B cell (primary cell): ENCODE measurements at regions not wholly inside any gene's neighbourhood (a gene's known extent, or its start where the extent isn't known, plus 50 kb on each side); places are given as distances from the start of the nearest gene placed in this dataset.

Experiments used
- ATAC-seq: fragments of 200-7000 bp; cut with Tn5 transposase; one replicate; pipeline ENCODE4 v1.10.0; 2021; ENCODE audit warnings: low read depth, mild to moderate bottlenecking, moderate number of reproducible peaks, moderate library complexity
- CTCF ChIA-PET: fragments of 350-600 bp; sonication (Branson Sonifier 250); formaldehyde crosslinking; loops from one replicate; lab custom pipeline; 2021; ENCODE audit warnings: antibody characterized with exemption, inconsistent platforms; lab: Charles Lee
- POLR2A ChIA-PET: fragments of 350-600 bp; sonication (Branson Sonifier 250); formaldehyde crosslinking; loops from one replicate; lab custom pipeline; 2021; ENCODE audit warnings: antibody characterized with exemption; lab: Charles Lee
- DNase-seq: peaks from one replicate; pipeline ENCODE4 v3.0.0; 2013
- H2AFZ ChIP-seq: 2 replicates; pipeline ENCODE4 v1.6.1; 2012; ENCODE audit warnings: mild to moderate bottlenecking, low read depth, low read length; ENCODE audit not compliant: insufficient read depth, poor library complexity, severe bottlenecking
- H3K27ac ChIP-seq, 2 donors: 1 replicate in 1 of 2; 2 replicates in 1 of 2; pipeline ENCODE4 v1.5.1; 2012 to 2013; ENCODE audit warnings: low read length in 2 of 2, mild to moderate bottlenecking in 2 of 2, moderate library complexity in 1 of 2
- H3K27me3 ChIP-seq, 4 experiments: fragments of 200-600 bp in 1 of 4; sonication (generic) in 1 of 4; replicated peaks in 1 of 4; 1 replicate in 2 of 4; 2 replicates in 2 of 4; pipeline versions ENCODE4 v1.6.1 to v1.7.0; 2013 to 2016; ENCODE audit warnings: low read length in 3 of 4, mild to moderate bottlenecking in 2 of 4, mixed read lengths in 1 of 4, moderate library complexity in 1 of 4; ENCODE audit not compliant: insufficient read depth in 4 of 4, control insufficient read depth in 3 of 4; ENCODE audit errors: control extremely low read depth in 1 of 4
- H3K36me3 ChIP-seq, 2 experiments: replicated peaks in 1 of 2; 1 replicate in 1 of 2; 2 replicates in 1 of 2; pipeline versions ENCODE4 v1.6.1 to v1.7.1; 2013; ENCODE audit warnings: low read length in 1 of 2; ENCODE audit not compliant: insufficient read depth in 2 of 2, control insufficient read depth in 1 of 2; ENCODE audit errors: control extremely low read depth in 1 of 2, extremely low read depth in 1 of 2
- H3K4me1 ChIP-seq, 2 donors: fragments of 200-600 bp in 1 of 2; sonication (generic) in 1 of 2; 1 replicate in 1 of 2; 2 replicates in 1 of 2; pipeline versions ENCODE4 v1.5.1 to v1.6.1; 2013 to 2017; ENCODE audit warnings: low read length in 2 of 2; ENCODE audit not compliant: control insufficient read depth in 2 of 2, insufficient read depth in 2 of 2
- H3K4me2 ChIP-seq: replicated peaks from 2 replicates; pipeline ENCODE3; 2012; ENCODE audit warnings: mild to moderate bottlenecking, low read depth, low read length; ENCODE audit not compliant: poor library complexity, severe bottlenecking
- H3K4me3 ChIP-seq, 5 experiments: fragments of 200-600 bp in 1 of 5; sonication (generic) in 1 of 5; 1 replicate in 3 of 5; 2 replicates in 2 of 5; pipeline versions ENCODE4 v1.5.1 to v1.7.0; 2011 to 2016; ENCODE audit warnings: low read length in 4 of 5, mild to moderate bottlenecking in 4 of 5, low read depth in 2 of 5, control low read depth in 1 of 5, moderate library complexity in 1 of 5; ENCODE audit not compliant: insufficient read depth in 1 of 5; ENCODE audit errors: control extremely low read depth in 1 of 5, extremely low read depth in 1 of 5
- H3K79me2 ChIP-seq: fragments of 200-600 bp; sonication (generic); one replicate; pipeline ENCODE4 v1.6.0; 2016; ENCODE audit warnings: low read length; ENCODE audit not compliant: control insufficient read depth, insufficient read depth
- H3K9ac ChIP-seq: fragments of 200-600 bp; sonication (generic); 2 replicates; pipeline ENCODE4 v1.6.1; 2017; ENCODE audit warnings: mild to moderate bottlenecking, low read length, moderate library complexity
- H3K9me3 ChIP-seq, 3 donors: one replicate each; pipeline versions ENCODE4 v1.6.1 to v1.7.1; 2013; ENCODE audit warnings: low read length in 2 of 3; ENCODE audit not compliant: control insufficient read depth in 2 of 3, insufficient read depth in 1 of 3; ENCODE audit errors: control extremely low read depth in 1 of 3
- H4K20me1 ChIP-seq: 2 replicates; pipeline ENCODE4 v1.6.0; 2012; ENCODE audit warnings: mild to moderate bottlenecking, low read length; ENCODE audit not compliant: insufficient read depth, control insufficient read depth, poor library complexity, severe bottlenecking
- H3K27ac Mint-ChIP-seq: one replicate; pipeline ENCODE4 v1.8.0; 2021; ENCODE audit warnings: mixed read lengths
- H3K27me3 Mint-ChIP-seq: one replicate; pipeline ENCODE4 v1.8.0; 2021; ENCODE audit warnings: mixed read lengths
- H3K4me1 Mint-ChIP-seq: one replicate; pipeline ENCODE4 v1.8.0; 2021; ENCODE audit warnings: mixed read lengths
- H3K4me3 Mint-ChIP-seq: one replicate; pipeline ENCODE4 v1.8.0; 2021; ENCODE audit warnings: mixed read lengths
- H3K9me3 Mint-ChIP-seq: one replicate; pipeline ENCODE4 v1.8.0; 2022; ENCODE audit warnings: mixed read lengths; ENCODE audit not compliant: insufficient read depth
- CTCF ChIP-seq: fragments of 200-600 bp; IDR thresholded peaks from one replicate; pipeline ENCODE4 v1.8.0; 2022; ENCODE audit warnings: antibody characterized with exemption, mild to moderate bottlenecking
- EZH2 ChIP-seq: IDR thresholded peaks from 2 replicates; pipeline ENCODE4 v1.6.1; 2012; ENCODE audit warnings: borderline replicate concordance, low read depth, mild to moderate bottlenecking, moderate library complexity, low read length; ENCODE audit not compliant: insufficient read depth, poor library complexity, severe bottlenecking
- WGBS: methylation state at CpG from one replicate; pipeline ENCODE4 v1.1.5; 2013; ENCODE audit warnings: missing lambda C conversion rate; ENCODE audit not compliant: insufficient coverage; 5-methylcytosine and 5-hydroxymethylcytosine counted together
- intact Hi-C: fragments of 100-400 bp; cut with micrococcal nuclease; formaldehyde crosslinking; loops from one replicate; pipeline ENCODE4 v1.10.0; 2022

GRCh38 chr13:86606264-86606663, 807.0 kb upstream of the SLITRK6 start:
- H3K27me3 ChIP-seq = no peaks in the 10 kb centered on the region
- WGBS = no CpG with 5 or more reads among the region's 2 CpGs
- H3K9ac ChIP-seq = no peak overlapping the region
- no peak for TF ChIP-seq CTCF
- TF ChIP-seq EZH2 = no peak
- DNase-seq (no peak), ATAC-seq (no peak)
- Mint-ChIP-seq H3K27ac (no peak overlapping the region), H3K27me3 (no peaks in the 10 kb centered on the region), H3K4me3 (no peak overlapping the region), H3K9me3 (peaks cover 5% of the 10 kb centered on the region), H3K4me1 (no peaks in the 10 kb centered on the region)
- intact Hi-C loops = no loop called here
- no peak overlapping the region for H3K4me2 ChIP-seq
- POLR2A ChIA-PET = no interaction called here
- H3K79me2 ChIP-seq = no peaks in the 10 kb centered on the region
- no peak overlapping the region for H3K27ac ChIP-seq
- peaks cover 0 to 7% (median 0%) of the 10 kb centered on the region in 3 donors for H3K9me3 ChIP-seq
- H2AFZ ChIP-seq = no peak overlapping the region
- no peaks in the 10 kb centered on the region for H3K36me3 ChIP-seq
- no peaks in the 10 kb centered on the region for H3K4me1 ChIP-seq
- H4K20me1 ChIP-seq = no peaks in the 10 kb centered on the region
- CTCF ChIA-PET = no interaction called here
- no peak overlapping the region for H3K4me3 ChIP-seq

GRCh38 chr13:86608701-86609100, 809.5 kb upstream of the SLITRK6 start:
- H3K27ac Mint-ChIP-seq = no peak overlapping the region
- ChIA-PET CTCF (no interaction called here), POLR2A (no interaction called here)

More at GRCh38 chr13:86608701-86609100, 809.5 kb upstream of the SLITRK6 start:
- no peak overlapping the region for H3K4me2 ChIP-seq
- H3K36me3 ChIP-seq = no peaks in the 10 kb centered on the region
- no peak overlapping the region for H3K4me3 Mint-ChIP-seq
- no peaks in the 10 kb centered on the region for H3K27me3 Mint-ChIP-seq
- no peak overlapping the region for H3K9ac ChIP-seq
- H3K27me3 ChIP-seq = no peaks in the 10 kb centered on the region
- no peaks in the 10 kb centered on the region for H3K4me1 ChIP-seq
- intact Hi-C loops = no loop called here
- no peaks in the 10 kb centered on the region for H3K79me2 ChIP-seq
- no peak overlapping the region for H3K27ac ChIP-seq
- H3K9me3 Mint-ChIP-seq = peaks cover 5% of the 10 kb centered on the region
- no CpG with 5 or more reads among the region's 2 CpGs for WGBS
- no peaks in the 10 kb centered on the region for H4K20me1 ChIP-seq
- DNase-seq (no peak), ATAC-seq (no peak)
- no peaks in the 10 kb centered on the region for H3K4me1 Mint-ChIP-seq
- no peak overlapping the region for H3K4me3 ChIP-seq
- no peak overlapping the region for H2AFZ ChIP-seq
- H3K9me3 ChIP-seq = peaks cover 0 to 5% (median 0%) of the 10 kb centered on the region in 3 donors
- TF ChIP-seq EZH2 = no peak
- no peak for TF ChIP-seq CTCF
